Stimulated activated CD4-positive, alpha-beta T cell treated with anti-CD3 and anti-CD28 coated beads, Interleukin-15, amount 100 ng/mL, for 1 hour (primary cell): ENCODE measurements at regions not wholly inside any gene's neighbourhood (a gene's known extent, or its start where the extent isn't known, plus 50 kb on each side); places are given as distances from the start of the nearest gene placed in this dataset.

Experiments
- DNase-seq, 2 donors: peaks; one replicate each; pipeline ENCODE4 v3.0.0-alpha.2; 2020; ENCODE audit warnings: low read depth in 1 of 2, low spot score in 1 of 2

- DNase-seq = no peak
Measured at GRCh38 chr5:58357799-58358500, 101.9 kb downstream of the PLK2 start.

- DNase-seq = no peak
Measured at GRCh38 chr5:58357121-58357520, 102.8 kb downstream of the PLK2 start.

GRCh38 chr5:58356662-58357061 lies 103.2 kb downstream of the PLK2 start:
- no peak for DNase-seq

- no peak for DNase-seq
Measured at GRCh38 chr5:58354827-58355226, 105.1 kb downstream of the PLK2 start.

GRCh38 chr5:58353992-58354391 lies 105.9 kb downstream of the PLK2 start:
- no peak for DNase-seq

- no peak for DNase-seq
Measured at GRCh38 chr5:58351190-58351589, 108.7 kb downstream of the PLK2 start.

- DNase-seq = no peak
Measured at GRCh38 chr5:58348996-58349728, 110.7 kb downstream of the PLK2 start.

GRCh38 chr5:58346041-58346440 lies 113.8 kb downstream of the PLK2 start:
- DNase-seq = no peak

GRCh38 chr5:58341476-58341875 lies 118.4 kb downstream of the PLK2 start:
- DNase-seq = no peak

GRCh38 chr5:58335518-58335917 lies 124.4 kb downstream of the PLK2 start:
- DNase-seq = no peak

- no peak for DNase-seq
Measured at GRCh38 chr5:58334035-58334434, 125.9 kb downstream of the PLK2 start.

- no peak for DNase-seq
Measured at GRCh38 chr5:58330781-58331180, 129.1 kb downstream of the PLK2 start.

- no peak for DNase-seq
Measured at GRCh38 chr5:58327289-58327688, 132.6 kb downstream of the PLK2 start.

- no peak for DNase-seq
Measured at GRCh38 chr5:58326022-58326421, 133.9 kb downstream of the PLK2 start.

GRCh38 chr5:58322453-58322852 lies 137.4 kb downstream of the PLK2 start:
- DNase-seq = no peak

- DNase-seq = no peak
Measured at GRCh38 chr5:58318468-58318867, 141.4 kb downstream of the PLK2 start.

- no peak for DNase-seq
Measured at GRCh38 chr5:58317808-58318207, 142.1 kb downstream of the PLK2 start.

GRCh38 chr5:58317009-58317408 lies 142.9 kb downstream of the PLK2 start:
- no peak for DNase-seq

- DNase-seq = no peak
Measured at GRCh38 chr5:58315794-58316193, 144.1 kb downstream of the PLK2 start.

- DNase-seq = no peak
Measured at GRCh38 chr5:58314356-58315210, 145.3 kb downstream of the PLK2 start.

- DNase-seq = no peak
Measured at GRCh38 chr5:58312299-58312698, 147.6 kb downstream of the PLK2 start.

GRCh38 chr5:58311526-58311925 lies 148.4 kb downstream of the PLK2 start:
- no peak for DNase-seq
